Amniotic epithelial cell (primary cell): ENCODE measurements at regions not wholly inside any gene's neighbourhood (a gene's known extent, or its start where the extent isn't known, plus 50 kb on each side); places are given as distances from the start of the nearest gene placed in this dataset.

Experiments used
- DNase-seq: peaks from one replicate; pipeline ENCODE4 v3.0.0-alpha.2; 2010; ENCODE audit warnings: low read depth

- peak; percentile 16 for DNase-seq
Measured at GRCh38 chr9:2279138-2279537, 264.0 kb downstream of the SMARCA2 start.

- peak; percentile 91 for DNase-seq
Measured at GRCh38 chr9:2281031-2281802, 266.1 kb downstream of the SMARCA2 start.

GRCh38 chr9:2281803-2282185, 266.6 kb downstream of the SMARCA2 start:
- peak; percentile 94 for DNase-seq

- DNase-seq = no peak
Measured at GRCh38 chr9:2284770-2285169, 269.6 kb downstream of the SMARCA2 start.

- no peak for DNase-seq
Measured at GRCh38 chr9:2285416-2286332, 270.5 kb downstream of the SMARCA2 start.

- DNase-seq = no peak
Measured at GRCh38 chr9:2286333-2286705, 271.2 kb downstream of the SMARCA2 start.

- DNase-seq = no peak
Measured at GRCh38 chr9:2286825-2287455, 271.8 kb downstream of the SMARCA2 start.

- no peak for DNase-seq
Measured at GRCh38 chr9:2288309-2288708, 273.2 kb downstream of the SMARCA2 start.

GRCh38 chr9:2289263-2289662, 274.1 kb downstream of the SMARCA2 start:
- peak; percentile 14 for DNase-seq

- peak; percentile 13 for DNase-seq
Measured at GRCh38 chr9:2290382-2290781, 275.2 kb downstream of the SMARCA2 start.

GRCh38 chr9:2291980-2292704, 277.0 kb downstream of the SMARCA2 start:
- peak; percentile 63 for DNase-seq

GRCh38 chr9:2292733-2293132, 277.6 kb downstream of the SMARCA2 start:
- DNase-seq = no peak

- peak; percentile 58 for DNase-seq
Measured at GRCh38 chr9:2297771-2298170, 282.6 kb downstream of the SMARCA2 start.

- DNase-seq = no peak
Measured at GRCh38 chr9:2298217-2298616, 283.1 kb downstream of the SMARCA2 start.

GRCh38 chr9:2299156-2299842, 284.2 kb downstream of the SMARCA2 start:
- DNase-seq = no peak

- DNase-seq = peak; percentile 61
Measured at GRCh38 chr9:2299843-2300205, 284.7 kb downstream of the SMARCA2 start.

GRCh38 chr9:2300325-2300724, 285.2 kb downstream of the SMARCA2 start:
- DNase-seq = no peak

GRCh38 chr9:2302606-2303005, 287.5 kb downstream of the SMARCA2 start:
- no peak for DNase-seq

- no peak for DNase-seq
Measured at GRCh38 chr9:2303056-2303455, 287.9 kb downstream of the SMARCA2 start.

GRCh38 chr9:2307480-2307879, 292.3 kb downstream of the SMARCA2 start:
- no peak for DNase-seq

- no peak for DNase-seq
Measured at GRCh38 chr9:2311920-2312319, 296.8 kb downstream of the SMARCA2 start.
